Smooth muscle cell (in vitro differentiated cells): ENCODE measurements at regions not wholly inside any gene's neighbourhood (a gene's known extent, or its start where the extent isn't known, plus 50 kb on each side); places are given as distances from the start of the nearest gene placed in this dataset.

Source experiments
- DNase-seq: peaks from one replicate; lab custom pipeline; 2025; ENCODE audit not compliant: unreplicated experiment; lab: John Stamatoyannopoulos, UW
- H2AFZ ChIP-seq: fragments of 200-600 bp; sonication (generic); 2 replicates; pipeline ENCODE4 v1.6.0; 2016; ENCODE audit warnings: antibody characterized with exemption, low read depth, mild to moderate bottlenecking
- H3F3A ChIP-seq: fragments of 200-600 bp; sonication (generic); 2 replicates; pipeline ENCODE4 v1.6.0; 2017; ENCODE audit warnings: antibody characterized with exemption, low read depth
- H3K27ac ChIP-seq: fragments of 200-600 bp; sonication (generic); 2 replicates; pipeline ENCODE4 v1.5.1; 2016; ENCODE audit warnings: low read depth, mild to moderate bottlenecking
- H3K27me3 ChIP-seq: fragments of 200-600 bp; sonication (generic); 2 replicates; pipeline ENCODE4 v1.6.1; 2016; ENCODE audit warnings: low read depth, mild to moderate bottlenecking
- H3K36me3 ChIP-seq: fragments of 200-600 bp; sonication (generic); 2 replicates; pipeline ENCODE4 v1.5.1; 2016; ENCODE audit warnings: low read depth
- H3K4me1 ChIP-seq: fragments of 200-600 bp; sonication (generic); 2 replicates; pipeline ENCODE4 v1.5.1; 2016; ENCODE audit warnings: low read depth
- H3K4me2 ChIP-seq: fragments of 200-600 bp; sonication (generic); 2 replicates; pipeline ENCODE4 v1.6.0; 2016; ENCODE audit warnings: mild to moderate bottlenecking
- H3K4me3 ChIP-seq: fragments of 200-600 bp; sonication (generic); 2 replicates; pipeline ENCODE4 v1.5.1; 2016; ENCODE audit warnings: mild to moderate bottlenecking
- H3K79me2 ChIP-seq: fragments of 200-600 bp; sonication (generic); 2 replicates; pipeline ENCODE4 v1.6.0; 2016; ENCODE audit warnings: low read depth, mild to moderate bottlenecking
- H3K9ac ChIP-seq: fragments of 200-600 bp; sonication (generic); 2 replicates; pipeline ENCODE4 v1.6.0; 2016; ENCODE audit warnings: low read depth
- H3K9me3 ChIP-seq: fragments of 200-600 bp; sonication (generic); replicated peaks from 2 replicates; pipeline ENCODE4 v1.5.1; 2016; ENCODE audit warnings: low read depth
- H4K20me1 ChIP-seq: fragments of 200-600 bp; sonication (generic); 2 replicates; pipeline ENCODE4 v1.6.0; 2016; ENCODE audit warnings: low read depth
- WGBS: methylation state at CpG from one replicate; pipeline ENCODE4 v1.1.7; 2016; ENCODE audit warnings: low lambda C conversion rate; 5-methylcytosine and 5-hydroxymethylcytosine counted together
- TF ChIP-seq, protein P1 (sequence below): fragments of 200-600 bp; sonication (generic); IDR thresholded peaks from 2 replicates; pipeline ENCODE4 v1.5.1; 2017; ENCODE audit warnings: borderline replicate concordance, mild to moderate bottlenecking, antibody characterized with exemption; ENCODE audit not compliant: insufficient read depth, poor library complexity, severe bottlenecking

DNA sequence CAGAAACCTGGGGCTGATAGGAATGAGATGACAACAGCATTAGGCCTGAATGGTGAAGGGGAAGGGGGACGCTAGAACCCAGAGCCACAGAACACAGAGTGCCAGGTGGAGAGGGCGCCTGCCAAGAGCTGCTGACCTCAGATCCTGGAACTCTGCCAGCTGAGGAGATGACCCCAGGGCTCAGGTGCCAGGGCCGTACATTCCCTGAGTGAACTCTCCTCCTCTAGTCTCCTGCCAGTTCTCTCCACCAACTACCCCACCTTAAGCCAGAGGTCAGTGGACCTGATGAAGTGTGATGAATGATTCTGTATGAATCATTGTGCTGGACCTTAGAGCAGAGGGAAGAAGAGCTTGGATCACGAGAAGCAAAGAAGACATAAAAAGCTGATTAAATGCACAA is 1582.2 kb upstream of the ACVR2A start:
- Histone ChIP-seq H3K4me2 (no peak overlapping the region), H3K27ac (no peak overlapping the region), H3K9me3 (no peaks in the 10 kb centered on the region), H2AFZ (no peak overlapping the region), H3K4me3 (no peak overlapping the region), H3K9ac (no peak overlapping the region), H3K27me3 (no peaks in the 10 kb centered on the region), H3F3A (no peaks in the 10 kb centered on the region), H4K20me1 (no peaks in the 10 kb centered on the region), H3K36me3 (no peaks in the 10 kb centered on the region), H3K4me1 (no peaks in the 10 kb centered on the region), H3K79me2 (no peaks in the 10 kb centered on the region)
- 98% methylated on average over 4 of the region's 4 CpGs for WGBS
- no peak for DNase-seq
- TF ChIP-seq, protein P1, sequence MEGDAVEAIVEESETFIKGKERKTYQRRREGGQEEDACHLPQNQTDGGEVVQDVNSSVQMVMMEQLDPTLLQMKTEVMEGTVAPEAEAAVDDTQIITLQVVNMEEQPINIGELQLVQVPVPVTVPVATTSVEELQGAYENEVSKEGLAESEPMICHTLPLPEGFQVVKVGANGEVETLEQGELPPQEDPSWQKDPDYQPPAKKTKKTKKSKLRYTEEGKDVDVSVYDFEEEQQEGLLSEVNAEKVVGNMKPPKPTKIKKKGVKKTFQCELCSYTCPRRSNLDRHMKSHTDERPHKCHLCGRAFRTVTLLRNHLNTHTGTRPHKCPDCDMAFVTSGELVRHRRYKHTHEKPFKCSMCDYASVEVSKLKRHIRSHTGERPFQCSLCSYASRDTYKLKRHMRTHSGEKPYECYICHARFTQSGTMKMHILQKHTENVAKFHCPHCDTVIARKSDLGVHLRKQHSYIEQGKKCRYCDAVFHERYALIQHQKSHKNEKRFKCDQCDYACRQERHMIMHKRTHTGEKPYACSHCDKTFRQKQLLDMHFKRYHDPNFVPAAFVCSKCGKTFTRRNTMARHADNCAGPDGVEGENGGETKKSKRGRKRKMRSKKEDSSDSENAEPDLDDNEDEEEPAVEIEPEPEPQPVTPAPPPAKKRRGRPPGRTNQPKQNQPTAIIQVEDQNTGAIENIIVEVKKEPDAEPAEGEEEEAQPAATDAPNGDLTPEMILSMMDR = no peak

DNA sequence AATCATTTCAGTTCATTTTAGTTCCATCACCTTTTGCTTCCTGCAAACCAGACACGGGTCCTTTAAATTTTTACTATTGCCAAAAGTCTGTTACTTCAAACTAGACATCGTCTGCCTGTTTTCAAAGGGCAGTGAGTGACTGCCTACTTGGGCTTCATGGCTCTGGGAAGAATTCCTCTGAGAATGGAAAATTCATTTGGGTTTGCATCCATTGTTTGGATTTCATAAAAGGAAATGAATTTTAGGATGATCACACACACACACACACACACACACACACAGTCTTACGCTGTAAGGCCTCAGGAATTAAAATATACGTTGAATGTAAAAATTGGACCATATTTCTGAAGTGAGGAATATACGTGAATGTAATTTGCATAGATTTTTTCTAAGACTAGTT is 1584.3 kb upstream of the ACVR2A start:
- Histone ChIP-seq H3K27ac (no peak overlapping the region), H3K27me3 (no peaks in the 10 kb centered on the region), H3K36me3 (no peaks in the 10 kb centered on the region), H3F3A (no peaks in the 10 kb centered on the region), H3K79me2 (no peaks in the 10 kb centered on the region), H3K4me1 (no peaks in the 10 kb centered on the region), H3K9ac (no peak overlapping the region), H3K4me2 (no peak overlapping the region), H3K9me3 (no peaks in the 10 kb centered on the region), H4K20me1 (no peaks in the 10 kb centered on the region), H3K4me3 (no peak overlapping the region), H2AFZ (peak overlapping the region; percentile 37)
- no peak for DNase-seq
- TF ChIP-seq, protein P1 = no peak
- WGBS = 87% methylated on average over 5 of the region's 5 CpGs

DNA sequence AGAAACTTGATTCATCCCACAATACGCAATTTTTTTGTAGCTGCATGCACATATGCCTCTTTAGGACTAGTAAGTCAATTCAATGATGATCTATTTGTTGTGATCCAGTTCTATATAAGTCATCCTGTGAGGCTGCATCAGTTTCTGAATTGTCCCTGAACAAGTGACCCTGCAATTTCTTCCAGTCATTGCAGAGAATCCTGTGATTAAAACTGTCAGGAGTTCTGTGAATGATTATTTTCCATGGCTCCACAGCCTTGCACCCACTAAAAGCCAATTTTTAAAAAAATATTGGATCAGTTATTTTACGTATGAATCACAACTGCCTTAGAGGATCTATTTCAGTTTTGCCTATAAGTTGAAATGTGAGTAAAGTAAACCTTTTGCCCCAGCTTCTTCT is 1585.0 kb upstream of the ACVR2A start:
- H3K36me3 ChIP-seq = no peaks in the 10 kb centered on the region
- no peaks in the 10 kb centered on the region for H3K9me3 ChIP-seq
- H3K79me2 ChIP-seq = no peaks in the 10 kb centered on the region
- H3F3A ChIP-seq = no peaks in the 10 kb centered on the region
- H2AFZ ChIP-seq = no peak overlapping the region
- H4K20me1 ChIP-seq = no peaks in the 10 kb centered on the region
- no peak overlapping the region for H3K4me2 ChIP-seq
- H3K27ac ChIP-seq = no peak overlapping the region
- DNase-seq = no peak
- H3K9ac ChIP-seq = no peak overlapping the region
- no peaks in the 10 kb centered on the region for H3K27me3 ChIP-seq
- no peak overlapping the region for H3K4me3 ChIP-seq
- 93% methylated on average over 2 of the region's 2 CpGs for WGBS
- H3K4me1 ChIP-seq = no peaks in the 10 kb centered on the region
- TF ChIP-seq, protein P1 = no peak

DNA sequence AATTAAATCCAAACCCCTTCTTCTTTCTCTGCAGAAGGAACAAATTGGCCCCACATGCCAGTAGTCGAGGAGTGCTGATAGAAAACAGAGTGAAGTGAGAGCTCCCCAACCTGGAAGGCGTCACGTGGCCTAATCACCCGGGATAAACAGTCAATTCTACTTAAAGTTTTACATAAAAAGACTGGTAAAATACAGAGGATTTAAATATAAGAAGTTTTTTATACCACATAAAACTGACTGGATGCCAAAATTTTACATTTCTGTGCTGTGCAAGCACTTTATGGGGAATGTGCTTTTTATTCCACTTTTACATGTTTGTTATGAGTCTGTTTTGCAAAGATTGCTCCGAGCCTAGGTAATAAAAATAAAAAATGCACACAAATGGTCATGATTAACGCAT is 1586.8 kb upstream of the ACVR2A start:
- no peak overlapping the region for H3K4me3 ChIP-seq
- H3K79me2 ChIP-seq = no peaks in the 10 kb centered on the region
- no peaks in the 10 kb centered on the region for H3K4me1 ChIP-seq
- no peaks in the 10 kb centered on the region for H3K27me3 ChIP-seq
- DNase-seq = no peak
- no peaks in the 10 kb centered on the region for H3K9me3 ChIP-seq
- no peak overlapping the region for H3K27ac ChIP-seq
- H3K4me2 ChIP-seq = no peak overlapping the region
- no peaks in the 10 kb centered on the region for H3K36me3 ChIP-seq
- H3K9ac ChIP-seq = no peak overlapping the region
- peak overlapping the region; percentile 37 for H2AFZ ChIP-seq
- 76% methylated on average over 6 of the region's 6 CpGs for WGBS
- H3F3A ChIP-seq = no peaks in the 10 kb centered on the region
- no peaks in the 10 kb centered on the region for H4K20me1 ChIP-seq
- TF ChIP-seq, protein P1 = no peak
